ENCODE measurements at regions not wholly inside any gene's neighbourhood (a gene's known extent, or its start where the extent isn't known, plus 50 kb on each side); places are given as distances from the start of the nearest gene placed in this dataset.

DNA sequence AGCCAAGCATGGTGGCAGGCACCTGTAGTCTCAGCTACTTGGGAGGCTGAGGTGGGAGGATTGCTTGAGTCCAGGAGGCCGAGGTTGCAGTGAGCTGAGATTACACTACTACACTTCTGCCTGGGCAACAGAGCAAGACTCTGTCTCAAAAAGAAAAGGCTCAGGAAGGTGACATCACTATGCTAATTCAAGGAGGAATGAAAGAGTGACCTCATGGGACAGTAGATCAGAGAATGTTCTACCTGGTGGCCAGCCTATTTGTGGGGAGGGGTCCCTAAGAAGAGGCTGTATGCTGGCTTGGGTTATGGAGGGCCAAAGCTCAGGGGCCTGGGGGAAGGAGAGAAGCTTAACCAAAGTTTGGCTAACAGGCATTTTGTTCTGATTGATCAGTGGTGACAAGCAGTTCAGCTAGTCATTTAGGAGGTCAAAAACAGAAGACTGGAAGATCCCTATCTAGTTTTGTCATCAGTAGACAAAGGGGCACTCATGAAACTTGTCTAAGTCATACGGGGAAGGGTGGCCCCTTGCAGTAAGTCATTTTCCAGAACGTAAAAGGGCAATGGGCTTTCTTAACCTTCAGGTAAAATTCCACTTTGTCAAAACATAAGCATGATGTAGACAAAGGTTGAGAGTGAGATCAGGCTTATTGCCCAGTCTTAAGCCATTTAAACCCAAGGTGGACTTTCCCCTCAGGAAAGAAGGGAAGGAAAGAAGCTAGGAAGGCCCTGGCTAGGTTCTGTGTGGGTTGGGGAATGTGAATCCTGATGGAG, 60.8 kb upstream of the EEA1 start (continued):
- TF ChIP-seq SMC3 (IDR thresholded peaks at IDR 0.05; ENCODE audit: low read depth, low read length) = no peak

DNA sequence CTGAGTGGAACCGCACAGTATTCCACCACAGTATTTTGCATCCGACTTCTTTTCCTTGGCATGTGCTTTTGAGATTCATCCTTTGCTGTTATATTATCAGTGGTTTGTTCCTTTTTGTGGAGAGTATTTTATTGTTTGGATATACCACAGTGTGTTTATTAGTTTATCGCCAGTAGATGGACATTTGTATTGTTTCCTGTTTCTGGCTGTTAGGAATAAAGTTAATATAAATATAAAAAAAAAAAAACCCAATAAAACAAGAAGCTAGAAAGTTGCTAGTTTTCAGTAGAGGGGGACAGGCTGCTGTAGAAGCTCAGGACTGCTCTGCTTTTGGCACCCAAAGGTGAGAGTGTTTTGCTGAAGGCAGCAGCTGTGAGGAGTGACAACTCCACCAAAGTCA, 62.0 kb upstream of the EEA1 start:
- Histone ChIP-seq H3K4me2 (ENCODE audit: low read depth, low read length) (no peak overlapping the region), H3K9ac (ENCODE audit: low read depth, low read length) (no peak overlapping the region), H3K36me3 (ENCODE audit: control insufficient read depth, insufficient read depth, low read length) (no peaks in the 10 kb centered on the region), H3K4me1 (ENCODE audit: control insufficient read depth, insufficient read depth, low read length) (peaks cover 2% of the 10 kb centered on the region; the same call in 1 of the 2 replicates), H3K14ac (replicated peaks; ENCODE audit: low read depth, low read length) (peak overlapping the region; percentile 50), H3K4me3 (ENCODE audit: insufficient read depth, low read depth, low read length) (no peak overlapping the region), H4K8ac (ENCODE audit: low read depth in 2 of 2, low read length in 2 of 2) (no peak overlapping the region; a peak in 2 of 4 replicates), H4K5ac (ENCODE audit: low read depth, low read length) (no peak overlapping the region), H3K56ac (ENCODE audit: extremely low read depth, insufficient read depth, low read length) (no peak overlapping the region), H2BK120ac (ENCODE audit: low read depth, low read length) (peak overlapping the region; percentile 38), H2BK5ac (ENCODE audit: low read depth, low read length, poor library complexity, severe bottlenecking) (no peak overlapping the region), H3K18ac (ENCODE audit: low read depth, low read length) (peak overlapping the region; percentile 70; the same call in 1 of the 2 replicates), H3K27me3 (ENCODE audit: control insufficient read depth, insufficient read depth, low read length) (no peaks in the 10 kb centered on the region), H2AFZ (replicated peaks; ENCODE audit: low read length, poor library complexity) (peak overlapping the region; percentile 61), H3K9me1 (ENCODE audit: insufficient read depth, low read length) (peaks cover 3% of the 10 kb centered on the region; the same call in 1 of the 2 replicates), H2AK5ac (ENCODE audit: low read depth, low read length) (peak overlapping the region; percentile 82; the same call in 1 of the 2 replicates), H3K23ac (ENCODE audit: low read depth, low read length) (no peak overlapping the region), H4K20me1 (ENCODE audit: insufficient read depth, low read length) (no peaks in the 10 kb centered on the region), H2AK9ac (replicated peaks; ENCODE audit: low read depth, low read length, poor library complexity) (no peak overlapping the region), H3K9me3 (ENCODE audit: control insufficient read depth, insufficient read depth, low read length) (peaks cover 2% of the 10 kb centered on the region), H3K4ac (ENCODE audit: low read depth, low read length) (peak overlapping the region; percentile 58), H3K79me1 (ENCODE audit: low read depth in 1 of 2, low read length in 2 of 2) (no peaks in the 10 kb centered on the region; a peak in 1 of 4 replicates), H2BK20ac (ENCODE audit: low read depth, low read length) (peak overlapping the region; percentile 57; the same call in 1 of the 2 replicates), H4K91ac (ENCODE audit: insufficient read depth, low read depth, low read length) (peak overlapping the region; percentile 38; the same call in 1 of the 2 replicates), H3K27ac (ENCODE audit: insufficient read depth, low read length) (no peak overlapping the region), H2BK15ac (ENCODE audit: low read depth, low read length) (peak overlapping the region; percentile 36; the same call in 1 of the 3 replicates)
- ChIA-PET POLR2A (ENCODE audit: unreplicated experiment) (no interaction called here), CTCF (interaction anchor here (0.6 to 2.1 kb wide), 3 partner anchors 51 to 406 kb away, joined by 4 to 6 read pairs (median 4); no protein-coding TSS in a partner anchor)
- ATAC-seq (ENCODE audit: low read depth) (no peak), DNase-seq (no peak)
- dilution Hi-C loops (cut with HindIII; ENCODE audit: low sequenced_read_pairs, unreplicated experiment) = loop anchor here (25.0 kb wide), 1 partner anchor 396 kb away; the partner anchor contains the start of gene NUDT4
- TF ChIP-seq MAFK (IDR thresholded peaks at IDR 0.05; ENCODE audit: low read depth, low read length) (no peak), NFE2L2 (IDR thresholded peaks at IDR 0.05; ENCODE audit: low read depth, low read length) (no peak), RFX5 (IDR thresholded peaks at IDR 0.05; ENCODE audit: low read depth, low read length) (no peak), SMC3 (IDR thresholded peaks at IDR 0.05; ENCODE audit: low read depth, low read length) (no peak), CEBPB (IDR thresholded peaks at IDR 0.05; ENCODE audit: low read depth, low read length) (no peak), BHLHE40 (IDR thresholded peaks at IDR 0.05; ENCODE audit: low read depth, low read length) (no peak), RAD21 (IDR thresholded peaks at IDR 0.05; ENCODE audit: low read length) (no peak), POLR2A (IDR thresholded peaks at IDR 0.05; ENCODE audit: low read depth, low read length) (no peak)
- TF ChIP-seq, protein P1, sequence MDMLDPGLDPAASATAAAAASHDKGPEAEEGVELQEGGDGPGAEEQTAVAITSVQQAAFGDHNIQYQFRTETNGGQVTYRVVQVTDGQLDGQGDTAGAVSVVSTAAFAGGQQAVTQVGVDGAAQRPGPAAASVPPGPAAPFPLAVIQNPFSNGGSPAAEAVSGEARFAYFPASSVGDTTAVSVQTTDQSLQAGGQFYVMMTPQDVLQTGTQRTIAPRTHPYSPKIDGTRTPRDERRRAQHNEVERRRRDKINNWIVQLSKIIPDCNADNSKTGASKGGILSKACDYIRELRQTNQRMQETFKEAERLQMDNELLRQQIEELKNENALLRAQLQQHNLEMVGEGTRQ (IDR thresholded peaks at IDR 0.05; ENCODE audit: low read depth, low read length) = no peak
- TF ChIP-seq, protein P2, sequence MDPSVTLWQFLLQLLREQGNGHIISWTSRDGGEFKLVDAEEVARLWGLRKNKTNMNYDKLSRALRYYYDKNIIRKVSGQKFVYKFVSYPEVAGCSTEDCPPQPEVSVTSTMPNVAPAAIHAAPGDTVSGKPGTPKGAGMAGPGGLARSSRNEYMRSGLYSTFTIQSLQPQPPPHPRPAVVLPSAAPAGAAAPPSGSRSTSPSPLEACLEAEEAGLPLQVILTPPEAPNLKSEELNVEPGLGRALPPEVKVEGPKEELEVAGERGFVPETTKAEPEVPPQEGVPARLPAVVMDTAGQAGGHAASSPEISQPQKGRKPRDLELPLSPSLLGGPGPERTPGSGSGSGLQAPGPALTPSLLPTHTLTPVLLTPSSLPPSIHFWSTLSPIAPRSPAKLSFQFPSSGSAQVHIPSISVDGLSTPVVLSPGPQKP (IDR thresholded peaks at IDR 0.05; ENCODE audit: borderline replicate concordance, low read depth, low read length) = no peak
- no TSS peak for BruUV-seq (replicated peaks)
- WGBS, 2 experiments (ENCODE audit: extremely low coverage in 2 of 2, insufficient read length in 1 of 2) = no CpG with 5 or more reads among the region's 3 CpGs
- intact Hi-C loops (cut with micrococcal nuclease) = no loop called here
- in situ Hi-C loops (cut with MboI; ENCODE audit: low sequenced_read_pairs) = loop anchor here (25.0 kb wide), 1 partner anchor 1121 kb away; no protein-coding TSS in a partner anchor

Data from IMR-90 (cell line).